H9 (cell line): ENCODE measurements at regions not wholly inside any gene's neighbourhood (a gene's known extent, or its start where the extent isn't known, plus 50 kb on each side); places are given as distances from the start of the nearest gene placed in this dataset.

Experiments
- DNase-seq: peaks from one replicate; pipeline ENCODE4 v3.0.0-alpha.2; 2017
- H2AFZ ChIP-seq: one replicate; pipeline ENCODE4 v1.6.1; 2013; ENCODE audit warnings: mild to moderate bottlenecking, low read length, control low read depth, moderate library complexity
- H2AK5ac ChIP-seq: 2 replicates; pipeline ENCODE4 v1.6.1; 2013; ENCODE audit warnings: low read length, control low read depth, mixed read lengths; ENCODE audit not compliant: insufficient read length
- H2BK120ac ChIP-seq: one replicate; pipeline ENCODE4 v1.6.1; 2013; ENCODE audit warnings: low read depth, mild to moderate bottlenecking, low read length, control low read depth, inconsistent platforms; ENCODE audit not compliant: poor library complexity, severe bottlenecking
- H2BK12ac ChIP-seq: 2 replicates; pipeline ENCODE4 v1.6.1; 2013; ENCODE audit warnings: low read length, control low read depth, mixed read lengths, low read depth; ENCODE audit not compliant: insufficient read length
- H2BK15ac ChIP-seq: 2 replicates; pipeline ENCODE4 v1.6.1; 2013; ENCODE audit warnings: low read depth, low read length, control low read depth
- H2BK20ac ChIP-seq: one replicate; pipeline ENCODE4 v1.6.1; 2013; ENCODE audit warnings: low read depth, mild to moderate bottlenecking, low read length, control low read depth, inconsistent platforms; ENCODE audit not compliant: poor library complexity, severe bottlenecking
- H2BK5ac ChIP-seq: 2 replicates; pipeline ENCODE4 v1.6.1; 2013; ENCODE audit warnings: low read length, control low read depth, mixed read lengths; ENCODE audit not compliant: insufficient read length
- H3K14ac ChIP-seq: 2 replicates; pipeline ENCODE4 v1.6.1; 2013; ENCODE audit warnings: low read length, control low read depth; ENCODE audit not compliant: insufficient read depth
- H3K18ac ChIP-seq: 2 replicates; pipeline ENCODE4 v1.6.1; 2013; ENCODE audit warnings: low read depth, mild to moderate bottlenecking, mixed read lengths, low read length, control low read depth; ENCODE audit not compliant: insufficient read length
- H3K23ac ChIP-seq: 2 replicates; pipeline ENCODE4 v1.6.1; 2013; ENCODE audit warnings: low read length, control low read depth, mixed read lengths, low read depth; ENCODE audit not compliant: insufficient read length
- H3K23me2 ChIP-seq: 2 replicates; pipeline ENCODE4 v1.6.1; 2013; ENCODE audit warnings: low read depth, mild to moderate bottlenecking, mixed read lengths, low read length, control low read depth; ENCODE audit not compliant: insufficient read length, poor library complexity, severe bottlenecking
- H3K27ac ChIP-seq: 2 replicates; pipeline ENCODE4 v1.5.1; 2013; ENCODE audit warnings: low read length, control low read depth, mixed read lengths, low read depth; ENCODE audit not compliant: insufficient read length
- H3K27me3 ChIP-seq: 2 replicates; pipeline ENCODE4 v1.6.1; 2013; ENCODE audit warnings: low read length, control low read depth, inconsistent platforms; ENCODE audit not compliant: insufficient read depth
- H3K4ac ChIP-seq: 2 replicates; pipeline ENCODE4 v1.6.1; 2013; ENCODE audit warnings: low read depth, mild to moderate bottlenecking, control low read depth, inconsistent platforms, low read length, moderate library complexity
- H3K4me1 ChIP-seq: 2 replicates; pipeline ENCODE4 v1.6.1; 2013; ENCODE audit warnings: low read length, control low read depth, inconsistent platforms; ENCODE audit not compliant: insufficient read depth
- H3K4me2 ChIP-seq: 2 replicates; pipeline ENCODE4 v1.6.1; 2013; ENCODE audit warnings: low read length, control low read depth, mixed read lengths; ENCODE audit not compliant: insufficient read length, insufficient read depth
- H3K56ac ChIP-seq: 2 replicates; pipeline ENCODE4 v1.6.1; 2013; ENCODE audit warnings: low read depth, mild to moderate bottlenecking, mixed read lengths, low read length, control low read depth; ENCODE audit not compliant: insufficient read length
- H3K79me1 ChIP-seq: 2 replicates; pipeline ENCODE4 v1.6.1; 2013; ENCODE audit warnings: low read depth, mild to moderate bottlenecking, moderate library complexity, low read length, control low read depth, inconsistent platforms; ENCODE audit not compliant: insufficient read depth, poor library complexity, severe bottlenecking
- H3K79me2 ChIP-seq: 2 replicates; pipeline ENCODE4 v1.6.1; 2013; ENCODE audit warnings: low read length, control low read depth, inconsistent platforms; ENCODE audit not compliant: insufficient read depth
- H3K9ac ChIP-seq: 2 replicates; pipeline ENCODE4 v1.6.1; 2013; ENCODE audit warnings: low read length, control low read depth, mixed read lengths; ENCODE audit not compliant: insufficient read length; ENCODE audit errors: extremely low read depth
- H3K9me3 ChIP-seq: one replicate; pipeline ENCODE4 v1.6.1; 2013; ENCODE audit warnings: low read depth, low read length, inconsistent platforms; ENCODE audit not compliant: control insufficient read depth
- H3T11ph ChIP-seq: one replicate; pipeline ENCODE4 v1.6.1; 2013; ENCODE audit warnings: mild to moderate bottlenecking, low read length, control low read depth, inconsistent platforms
- H4K20me1 ChIP-seq: one replicate; pipeline ENCODE4 v1.6.1; 2013; ENCODE audit not compliant: control insufficient read depth, insufficient read length, insufficient read depth
- H4K5ac ChIP-seq: 2 replicates; pipeline ENCODE4 v1.6.1; 2013; ENCODE audit warnings: low read depth, mild to moderate bottlenecking, mixed read lengths, low read length, control low read depth; ENCODE audit not compliant: insufficient read length
- H4K8ac ChIP-seq: replicated peaks from 2 replicates; pipeline ENCODE4 v1.6.1; 2013; ENCODE audit warnings: low read length, control low read depth, mixed read lengths, low read depth; ENCODE audit not compliant: insufficient read length
- H4K91ac ChIP-seq: 2 replicates; pipeline ENCODE4 v1.6.1; 2013; ENCODE audit warnings: low read depth, mild to moderate bottlenecking, moderate library complexity, mixed read lengths, low read length, control low read depth; ENCODE audit not compliant: insufficient read length
- H3K27ac Mint-ChIP-seq, 3 experiments: 2 replicates in 2 of 3; 3 replicates in 1 of 3; pipeline ENCODE4 v1.8.0; 2020 to 2021; ENCODE audit warnings: mixed read lengths in 3 of 3, mild to moderate bottlenecking in 1 of 3, moderate library complexity in 1 of 3
- H3K27me3 Mint-ChIP-seq: 2 replicates; pipeline ENCODE4 v1.8.0; 2021; ENCODE audit warnings: low read depth, mild to moderate bottlenecking, moderate library complexity, mixed read lengths
- H3K36me3 Mint-ChIP-seq, 3 experiments: 2 replicates in 2 of 3; 3 replicates in 1 of 3; pipeline ENCODE4 v1.8.0; 2020 to 2021; ENCODE audit warnings: low read depth in 3 of 3, mixed read lengths in 3 of 3; ENCODE audit not compliant: insufficient read depth in 1 of 3
- H3K4me1 Mint-ChIP-seq, 2 experiments: 2 replicates each; pipeline ENCODE4 v1.8.0; 2020; ENCODE audit warnings: mixed read lengths in 2 of 2
- H3K4me3 Mint-ChIP-seq, 2 experiments: 2 replicates in 1 of 2; 3 replicates in 1 of 2; pipeline ENCODE4 v1.8.0; 2020 to 2021; ENCODE audit warnings: mild to moderate bottlenecking in 2 of 2, mixed read lengths in 2 of 2, moderate library complexity in 1 of 2
- H3K9me3 Mint-ChIP-seq, 2 experiments: 2 replicates in 1 of 2; 3 replicates in 1 of 2; pipeline ENCODE4 v1.8.0; 2020; ENCODE audit warnings: mild to moderate bottlenecking in 2 of 2, mixed read lengths in 2 of 2, moderate library complexity in 1 of 2
- WGBS: extraction: QIAGEN DNeasy Blood & Tissue Kit; methylation state at CpG from one replicate; pipeline ENCODE4 v1.1.7; 2013; ENCODE audit warnings: missing lambda C conversion rate, low lambda C conversion rate, mixed read lengths; ENCODE audit not compliant: insufficient read length; ENCODE audit errors: extremely low coverage; 5-methylcytosine and 5-hydroxymethylcytosine counted together
- TF ChIP-seq, protein P1 (sequence below): fragments of 200-600 bp; sonication (generic); conservative IDR thresholded peaks from 3 replicates; pipeline ENCODE4 v1.8.0; 2021; ENCODE audit warnings: antibody characterized with exemption, mild to moderate bottlenecking

DNA sequence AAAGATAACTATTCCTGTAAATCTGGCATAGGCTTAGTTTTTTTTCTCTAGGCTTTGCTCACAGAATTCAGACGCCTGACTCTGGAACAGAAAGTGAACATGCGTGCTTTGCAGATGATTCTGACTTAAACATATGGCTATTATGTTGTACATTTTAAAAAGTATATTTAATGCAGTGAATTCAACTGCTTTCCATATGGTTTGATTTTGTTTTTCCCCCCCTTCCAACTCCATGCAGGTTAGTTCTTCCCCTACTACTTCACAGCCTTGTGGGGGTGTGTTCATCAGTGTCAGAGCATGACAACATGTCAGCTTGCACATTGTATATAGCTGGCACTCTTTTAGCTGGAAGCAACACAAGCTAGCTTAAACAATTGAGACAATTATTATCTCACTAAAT is 226.8 kb downstream of the TMEM167A start:
- peak overlapping the region; percentile 36 for H3T11ph ChIP-seq
- no CpG with 5 or more reads among the region's 2 CpGs for WGBS
- H3K4me3 Mint-ChIP-seq, result no peak overlapping the region
- H4K5ac ChIP-seq, result no peak overlapping the region
- DNase-seq, result no peak
- H3K27me3 Mint-ChIP-seq, result no peaks in the 10 kb centered on the region
- H3K14ac ChIP-seq, result no peak overlapping the region
- H2BK15ac ChIP-seq, result no peak overlapping the region
- no peak overlapping the region for H4K8ac ChIP-seq
- H2BK120ac ChIP-seq, result no peak overlapping the region
- H3K4me2 ChIP-seq, result no peak overlapping the region
- H4K20me1 ChIP-seq, result no peaks in the 10 kb centered on the region
- no peaks in the 10 kb centered on the region for H3K79me2 ChIP-seq
- no peaks in the 10 kb centered on the region for H3K79me1 ChIP-seq
- H3K36me3 Mint-ChIP-seq, result peaks cover 0 to 10% (median 0%) of the 10 kb centered on the region in 3 experiments; a peak in 2 of 7 replicates
- H2BK5ac ChIP-seq, result no peak overlapping the region
- H3K4ac ChIP-seq, result no peak overlapping the region
- H3K9me3 ChIP-seq, result no peaks in the 10 kb centered on the region
- no peak overlapping the region for H3K56ac ChIP-seq
- H3K4me1 Mint-ChIP-seq, result no peaks in the 10 kb centered on the region
- H3K27ac ChIP-seq, result no peak overlapping the region
- no peak overlapping the region for H3K9ac ChIP-seq
- H3K23ac ChIP-seq, result no peak overlapping the region
- no peak overlapping the region for H2AK5ac ChIP-seq
- no peak overlapping the region for H2BK12ac ChIP-seq
- peaks cover 4 to 8% of the 10 kb centered on the region in 2 experiments; a peak in 3 of 5 replicates for H3K9me3 Mint-ChIP-seq
- H2AFZ ChIP-seq, result no peak overlapping the region
- no peak overlapping the region for H4K91ac ChIP-seq
- no peaks in the 10 kb centered on the region for H3K23me2 ChIP-seq
- no peak overlapping the region for H3K27ac Mint-ChIP-seq
- H2BK20ac ChIP-seq, result no peak overlapping the region
- H3K27me3 ChIP-seq, result no peaks in the 10 kb centered on the region
- TF ChIP-seq, protein P1, sequence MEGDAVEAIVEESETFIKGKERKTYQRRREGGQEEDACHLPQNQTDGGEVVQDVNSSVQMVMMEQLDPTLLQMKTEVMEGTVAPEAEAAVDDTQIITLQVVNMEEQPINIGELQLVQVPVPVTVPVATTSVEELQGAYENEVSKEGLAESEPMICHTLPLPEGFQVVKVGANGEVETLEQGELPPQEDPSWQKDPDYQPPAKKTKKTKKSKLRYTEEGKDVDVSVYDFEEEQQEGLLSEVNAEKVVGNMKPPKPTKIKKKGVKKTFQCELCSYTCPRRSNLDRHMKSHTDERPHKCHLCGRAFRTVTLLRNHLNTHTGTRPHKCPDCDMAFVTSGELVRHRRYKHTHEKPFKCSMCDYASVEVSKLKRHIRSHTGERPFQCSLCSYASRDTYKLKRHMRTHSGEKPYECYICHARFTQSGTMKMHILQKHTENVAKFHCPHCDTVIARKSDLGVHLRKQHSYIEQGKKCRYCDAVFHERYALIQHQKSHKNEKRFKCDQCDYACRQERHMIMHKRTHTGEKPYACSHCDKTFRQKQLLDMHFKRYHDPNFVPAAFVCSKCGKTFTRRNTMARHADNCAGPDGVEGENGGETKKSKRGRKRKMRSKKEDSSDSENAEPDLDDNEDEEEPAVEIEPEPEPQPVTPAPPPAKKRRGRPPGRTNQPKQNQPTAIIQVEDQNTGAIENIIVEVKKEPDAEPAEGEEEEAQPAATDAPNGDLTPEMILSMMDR, result no peak
- no peaks in the 10 kb centered on the region; the same call in 1 of the 2 replicates for H3K4me1 ChIP-seq
- no peak overlapping the region for H3K18ac ChIP-seq
